AG09309 (cell line): ENCODE measurements at regions not wholly inside any gene's neighbourhood (a gene's known extent, or its start where the extent isn't known, plus 50 kb on each side); places are given as distances from the start of the nearest gene placed in this dataset.

Experiments used
- DNase-seq: peaks from one replicate; pipeline ENCODE4 v3.0.0-alpha.2; 2010; ENCODE audit warnings: low read depth
- H3K4me3 ChIP-seq: 2 replicates; pipeline ENCODE4 v1.5.1; 2011; ENCODE audit warnings: mild to moderate bottlenecking, low read depth, low read length, moderate library complexity; ENCODE audit not compliant: control insufficient read depth
- CTCF ChIP-seq: IDR thresholded peaks from 2 replicates; pipeline ENCODE4 v1.5.1; 2011; ENCODE audit warnings: mild to moderate bottlenecking, low read depth, low read length, inconsistent platforms; ENCODE audit not compliant: insufficient read depth, control insufficient read depth; ENCODE audit errors: missing control alignments

- no peak overlapping the region for H3K4me3 ChIP-seq
- no peak for DNase-seq
- TF ChIP-seq CTCF, result no peak
Measured at GRCh38 chr11:19394525-19395016, 153.8 kb upstream of the E2F8 start.

- H3K4me3 ChIP-seq, result no peak overlapping the region
- DNase-seq, result no peak
- no peak for TF ChIP-seq CTCF
Measured at GRCh38 chr11:19393941-19394340, 153.2 kb upstream of the E2F8 start.

DNA sequence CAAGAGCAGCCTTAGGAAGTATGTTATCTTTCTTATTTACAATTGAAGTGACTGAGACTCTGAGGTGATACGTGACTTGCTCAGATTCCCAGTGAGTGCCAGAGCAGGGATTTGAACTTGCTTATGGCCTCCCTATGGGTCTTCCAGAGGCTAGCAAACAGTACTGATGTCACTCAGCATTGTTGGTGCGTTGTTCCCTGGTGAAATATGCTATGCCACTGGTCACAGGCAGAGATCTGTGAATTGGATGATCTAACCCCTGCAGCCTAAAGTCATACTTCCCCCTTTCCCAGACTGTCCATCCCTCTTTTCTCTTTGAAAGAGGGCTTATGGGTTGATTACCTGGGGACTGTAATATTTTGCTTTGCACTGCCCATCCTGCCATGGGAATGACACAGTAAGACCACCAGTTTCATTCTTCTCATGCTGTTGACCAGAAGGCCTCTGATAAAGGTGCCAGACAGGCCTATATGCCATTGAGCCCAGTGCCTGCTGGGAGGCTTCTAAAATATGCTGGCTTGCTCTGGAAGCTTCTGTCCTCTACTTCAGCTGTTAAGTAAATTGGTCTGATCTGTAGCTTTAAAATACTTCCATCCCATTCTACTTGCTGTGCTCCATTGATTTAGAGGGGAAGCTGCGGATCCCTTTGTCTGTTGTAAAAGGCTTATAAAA, 152.2 kb upstream of the E2F8 start:
- TF ChIP-seq CTCF, result no peak
- H3K4me3 ChIP-seq, result no peak overlapping the region
- DNase-seq, result no peak

- H3K4me3 ChIP-seq, result no peak overlapping the region
- DNase-seq, result no peak
- TF ChIP-seq CTCF, result no peak
Measured at GRCh38 chr11:19392321-19392720, 151.6 kb upstream of the E2F8 start.

GRCh38 chr11:19391652-19392051, 150.9 kb upstream of the E2F8 start:
- H3K4me3 ChIP-seq, result no peak overlapping the region
- DNase-seq, result no peak
- TF ChIP-seq CTCF, result no peak

- H3K4me3 ChIP-seq, result no peak overlapping the region
- DNase-seq, result no peak
- no peak for TF ChIP-seq CTCF
Measured at GRCh38 chr11:19391026-19391425, 150.3 kb upstream of the E2F8 start.

DNA sequence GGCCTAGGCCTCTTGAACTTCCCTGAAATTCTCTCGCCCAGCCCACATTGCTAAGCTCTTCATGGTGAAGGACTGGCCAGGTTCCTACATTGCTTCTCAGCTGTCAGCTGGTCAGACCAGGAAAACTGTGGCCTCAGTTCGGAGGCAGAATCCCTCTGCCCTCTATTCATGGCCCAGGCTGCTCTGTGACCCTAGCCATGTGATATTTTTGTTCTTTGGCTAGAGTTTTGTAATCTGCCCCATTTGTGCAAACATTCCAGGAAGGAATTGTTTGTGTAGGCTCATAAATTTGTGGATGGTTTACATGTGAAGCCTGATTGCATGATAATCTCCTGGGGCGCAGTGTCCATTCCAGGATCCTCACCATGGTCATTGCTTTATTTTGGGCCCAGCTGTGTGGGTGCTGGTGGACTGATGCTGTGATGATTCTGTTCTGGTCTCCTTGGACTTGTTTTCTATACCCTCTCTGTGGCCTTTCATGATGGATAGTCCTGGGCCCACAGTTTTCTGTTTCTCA, 149.1 kb upstream of the E2F8 start:
- no peak for DNase-seq
- H3K4me3 ChIP-seq, result no peak overlapping the region

More for the DNA sequence above, 149.1 kb upstream of the E2F8 start:
- no peak for TF ChIP-seq CTCF
